Panc1 (cell line): ENCODE measurements at regions not wholly inside any gene's neighbourhood (a gene's known extent, or its start where the extent isn't known, plus 50 kb on each side); places are given as distances from the start of the nearest gene placed in this dataset.

Experiments
- CTCF ChIP-seq: fragments of 450-650 bp; IDR thresholded peaks from 2 replicates; pipeline ENCODE4 v1.5.1; 2017; ENCODE audit warnings: mild to moderate bottlenecking
- SIN3A ChIP-seq: IDR thresholded peaks from 2 replicates; pipeline ENCODE4 v1.6.1; 2012; ENCODE audit warnings: low read depth, mild to moderate bottlenecking, low read length, moderate library complexity, borderline replicate concordance; ENCODE audit not compliant: insufficient read depth

GRCh38 chr2:51111532-51111931 lies 79.6 kb upstream of the NRXN1 start:
- no peak for TF ChIP-seq CTCF
- no peak for TF ChIP-seq SIN3A
